CD4-positive, alpha-beta T cell (primary cell): ENCODE measurements at regions not wholly inside any gene's neighbourhood (a gene's known extent, or its start where the extent isn't known, plus 50 kb on each side); places are given as distances from the start of the nearest gene placed in this dataset.

Experiments used
- ATAC-seq: fragments of 200-7000 bp; cut with Tn5 transposase; one replicate; pipeline ENCODE4 v1.10.0; 2022; ENCODE audit warnings: mild to moderate bottlenecking; ENCODE audit not compliant: poor library complexity
- CTCF ChIA-PET: fragments of 350-600 bp; sonication (Branson Sonifier 250); formaldehyde crosslinking; loops from one replicate; lab custom pipeline; 2021; ENCODE audit warnings: antibody characterized with exemption, inconsistent platforms; lab: Charles Lee
- POLR2A ChIA-PET: fragments of 350-600 bp; sonication (Branson Sonifier 250); formaldehyde crosslinking; loops from one replicate; lab custom pipeline; 2021; ENCODE audit warnings: antibody characterized with exemption, inconsistent platforms; lab: Charles Lee
- DNase-seq, 14 experiments: peaks; one replicate each; pipeline ENCODE4 v3.0.0-alpha.2; 2013 to 2020; ENCODE audit warnings: mixed read lengths in 2 of 14
- H3K27ac ChIP-seq, 2 donors: one replicate each; pipeline versions ENCODE4 v1.5.1 to v1.7.0; 2013; ENCODE audit warnings: low read length in 2 of 2, low read depth in 1 of 2, mild to moderate bottlenecking in 1 of 2
- H3K27me3 ChIP-seq, 2 experiments: 1 replicate in 1 of 2; 2 replicates in 1 of 2; pipeline versions ENCODE4 v1.6.1 to v1.7.0; 2013; ENCODE audit warnings: low read length in 2 of 2, control low read depth in 1 of 2, mild to moderate bottlenecking in 1 of 2, moderate library complexity in 1 of 2; ENCODE audit not compliant: insufficient read depth in 2 of 2, control insufficient read depth in 1 of 2
- H3K36me3 ChIP-seq: one replicate; pipeline ENCODE4 v1.6.1; 2013; ENCODE audit warnings: low read length, control low read depth; ENCODE audit not compliant: insufficient read depth
- H3K4me1 ChIP-seq: one replicate; pipeline ENCODE4 v1.6.1; 2013; ENCODE audit warnings: low read length, control low read depth; ENCODE audit not compliant: insufficient read depth
- H3K4me3 ChIP-seq: one replicate; pipeline ENCODE4 v1.5.1; 2013; ENCODE audit warnings: mild to moderate bottlenecking, low read length, moderate library complexity
- H3K9me3 ChIP-seq, 2 experiments: 1 replicate in 1 of 2; 2 replicates in 1 of 2; pipeline versions ENCODE4 v1.6.1 to v1.7.0; 2013; ENCODE audit warnings: low read length in 2 of 2, mild to moderate bottlenecking in 2 of 2, control low read depth in 1 of 2, moderate library complexity in 1 of 2; ENCODE audit not compliant: control insufficient read depth in 1 of 2, insufficient read depth in 1 of 2
- H3K27ac Mint-ChIP-seq: one replicate; pipeline ENCODE4 v1.8.0; 2020; ENCODE audit warnings: mixed read lengths
- H3K27me3 Mint-ChIP-seq: one replicate; pipeline ENCODE4 v1.8.0; 2021; ENCODE audit warnings: mixed read lengths
- H3K36me3 Mint-ChIP-seq: one replicate; pipeline ENCODE4 v1.8.0; 2021; ENCODE audit warnings: low read depth, mixed read lengths
- H3K4me1 Mint-ChIP-seq: one replicate; pipeline ENCODE4 v1.8.0; 2021; ENCODE audit warnings: low read depth, mixed read lengths
- H3K4me3 Mint-ChIP-seq: one replicate; pipeline ENCODE4 v1.8.0; 2020; ENCODE audit warnings: mild to moderate bottlenecking, mixed read lengths
- H3K9me3 Mint-ChIP-seq: one replicate; pipeline ENCODE4 v1.8.0; 2020; ENCODE audit warnings: mixed read lengths
- CTCF ChIP-seq: fragments of 200-600 bp; IDR thresholded peaks from one replicate; pipeline ENCODE4 v1.8.0; 2022; ENCODE audit warnings: antibody characterized with exemption, mild to moderate bottlenecking
- intact Hi-C, 2 experiments: fragments of 100-400 bp; cut with DNase I in 1 of 2; cut with micrococcal nuclease in 1 of 2; formaldehyde crosslinking; loops; one replicate each; pipeline versions ENCODE4 v1.15.1 to v1.9.0; 2023 to 2025; cut with DNase I, micrococcal nuclease

DNA sequence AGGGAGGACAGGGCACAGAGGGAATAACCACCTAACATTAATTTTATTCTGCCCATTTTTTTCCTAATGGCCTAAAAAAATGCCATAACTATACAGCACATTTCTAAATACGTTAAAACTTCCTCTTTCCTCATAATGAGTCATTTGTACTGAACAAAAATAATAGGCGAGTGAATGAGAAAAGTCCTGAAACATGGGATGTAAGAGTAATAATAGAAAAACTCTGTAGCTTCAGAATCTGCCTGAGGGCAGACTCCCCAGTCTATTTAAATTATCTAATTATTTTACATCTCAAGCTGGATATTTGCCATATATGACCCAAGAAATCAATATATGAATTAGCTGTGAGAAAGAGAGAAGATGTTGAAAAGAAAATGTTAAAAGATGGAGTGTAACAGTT, 285.1 kb downstream of the TMX3 start:
- CTCF ChIA-PET: no interaction called here

GRCh38 chr18:68429111-68429510, 285.8 kb downstream of the TMX3 start:
- H3K4me3 Mint-ChIP-seq: no peak overlapping the region

More for the DNA sequence above, 285.1 kb downstream of the TMX3 start:
- H3K27me3 Mint-ChIP-seq: no peaks in the 10 kb centered on the region
- no peak for DNase-seq
- Histone ChIP-seq H3K36me3 (no peaks in the 10 kb centered on the region), H3K27ac (no peak overlapping the region), H3K4me1 (no peaks in the 10 kb centered on the region), H3K4me3 (no peak overlapping the region), H3K27me3 (no peaks in the 10 kb centered on the region), H3K9me3 (no peaks in the 10 kb centered on the region)
- no peaks in the 10 kb centered on the region for H3K36me3 Mint-ChIP-seq
- H3K9me3 Mint-ChIP-seq: no peaks in the 10 kb centered on the region
- no peak overlapping the region for H3K4me3 Mint-ChIP-seq
- POLR2A ChIA-PET: no interaction called here
- TF ChIP-seq CTCF: no peak
- no peak overlapping the region for H3K27ac Mint-ChIP-seq
- ATAC-seq: no peak
- H3K4me1 Mint-ChIP-seq: no peaks in the 10 kb centered on the region
- intact Hi-C loops: no loop called here

GRCh38 chr18:68428661-68429060, 286.2 kb downstream of the TMX3 start:
- TF ChIP-seq CTCF: no peak
- Histone ChIP-seq H3K9me3 (no peaks in the 10 kb centered on the region), H3K4me3 (no peak overlapping the region), H3K27me3 (no peaks in the 10 kb centered on the region), H3K4me1 (no peaks in the 10 kb centered on the region), H3K36me3 (no peaks in the 10 kb centered on the region), H3K27ac (no peak overlapping the region)
- intact Hi-C loops: no loop called here
- Mint-ChIP-seq H3K27me3 (no peaks in the 10 kb centered on the region), H3K4me3 (no peak overlapping the region), H3K36me3 (no peaks in the 10 kb centered on the region), H3K4me1 (no peaks in the 10 kb centered on the region), H3K27ac (no peak overlapping the region), H3K9me3 (no peaks in the 10 kb centered on the region)
- DNase-seq (no peak), ATAC-seq (no peak)
- ChIA-PET CTCF (no interaction called here), POLR2A (no interaction called here)

More at GRCh38 chr18:68429111-68429510, 285.8 kb downstream of the TMX3 start:
- TF ChIP-seq CTCF: no peak
- Histone ChIP-seq H3K27me3 (no peaks in the 10 kb centered on the region), H3K9me3 (no peaks in the 10 kb centered on the region), H3K4me1 (no peaks in the 10 kb centered on the region), H3K36me3 (no peaks in the 10 kb centered on the region), H3K27ac (no peak overlapping the region), H3K4me3 (no peak overlapping the region)
- H3K27me3 Mint-ChIP-seq: no peaks in the 10 kb centered on the region
- ChIA-PET POLR2A (no interaction called here), CTCF (no interaction called here)
- H3K27ac Mint-ChIP-seq: no peak overlapping the region
- H3K4me1 Mint-ChIP-seq: no peaks in the 10 kb centered on the region
- no peaks in the 10 kb centered on the region for H3K36me3 Mint-ChIP-seq
- DNase-seq: no peak
- no peaks in the 10 kb centered on the region for H3K9me3 Mint-ChIP-seq
- intact Hi-C loops: no loop called here
- no peak for ATAC-seq
